Kidney epithelial cell (primary cell): ENCODE measurements at regions not wholly inside any gene's neighbourhood (a gene's known extent, or its start where the extent isn't known, plus 50 kb on each side); places are given as distances from the start of the nearest gene placed in this dataset.

Experiments used
- DNase-seq: peaks from one replicate; pipeline ENCODE4 v3.0.0-alpha.2; 2010; ENCODE audit warnings: low read depth
- H3K27me3 ChIP-seq: 2 replicates; pipeline ENCODE4 v1.6.0; 2011; ENCODE audit warnings: low read length; ENCODE audit not compliant: control insufficient read depth, insufficient read depth
- H3K36me3 ChIP-seq: 2 replicates; pipeline ENCODE4 v1.5.1; 2011; ENCODE audit warnings: low read length; ENCODE audit not compliant: control insufficient read depth, insufficient read depth
- H3K4me3 ChIP-seq: 2 replicates; pipeline ENCODE4 v1.5.1; 2011; ENCODE audit warnings: low read depth, mild to moderate bottlenecking, control low read depth, low read length
- CTCF ChIP-seq: IDR thresholded peaks from 2 replicates; pipeline ENCODE4 v1.5.1; 2011; ENCODE audit warnings: mild to moderate bottlenecking, moderate library complexity, low read length, control low read depth, inconsistent platforms; ENCODE audit not compliant: insufficient read depth, poor library complexity, severe bottlenecking

GRCh38 chr5:13508559-13508958 lies 435.9 kb downstream of the DNAH5 start:
- TF ChIP-seq CTCF = no peak
- H3K36me3 ChIP-seq = no peaks in the 10 kb centered on the region
- H3K27me3 ChIP-seq = no peaks in the 10 kb centered on the region
- no peak overlapping the region for H3K4me3 ChIP-seq
- DNase-seq = no peak

GRCh38 chr5:13505326-13505725 lies 439.2 kb downstream of the DNAH5 start:
- TF ChIP-seq CTCF = no peak
- H3K36me3 ChIP-seq = no peaks in the 10 kb centered on the region
- no peak overlapping the region for H3K4me3 ChIP-seq
- no peaks in the 10 kb centered on the region for H3K27me3 ChIP-seq
- no peak for DNase-seq

- no peaks in the 10 kb centered on the region for H3K36me3 ChIP-seq
- no peaks in the 10 kb centered on the region for H3K27me3 ChIP-seq
- DNase-seq = no peak
- no peak for TF ChIP-seq CTCF
- H3K4me3 ChIP-seq = no peak overlapping the region
Observed at GRCh38 chr5:13503017-13503416, 441.5 kb downstream of the DNAH5 start.

GRCh38 chr5:13501176-13501575 lies 443.3 kb downstream of the DNAH5 start:
- Histone ChIP-seq H3K4me3 (no peak overlapping the region), H3K27me3 (no peaks in the 10 kb centered on the region), H3K36me3 (no peaks in the 10 kb centered on the region)
- TF ChIP-seq CTCF = no peak
- no peak for DNase-seq

- Histone ChIP-seq H3K4me3 (no peak overlapping the region), H3K27me3 (no peaks in the 10 kb centered on the region), H3K36me3 (no peaks in the 10 kb centered on the region)
- no peak for DNase-seq
- TF ChIP-seq CTCF = no peak
Observed at GRCh38 chr5:13498279-13498678, 446.2 kb downstream of the DNAH5 start.

- no peaks in the 10 kb centered on the region for H3K36me3 ChIP-seq
- DNase-seq = no peak
- H3K4me3 ChIP-seq = no peak overlapping the region
- H3K27me3 ChIP-seq = no peaks in the 10 kb centered on the region
- TF ChIP-seq CTCF = no peak
Observed at GRCh38 chr5:13488254-13488931, 456.1 kb downstream of the DNAH5 start.
